ENCODE measurements at regions not wholly inside any gene's neighbourhood (a gene's known extent, or its start where the extent isn't known, plus 50 kb on each side); places are given as distances from the start of the nearest gene placed in this dataset.

- no peaks in the 10 kb centered on the region for H3K27me3 ChIP-seq
- DNase-seq = no peak
- H3K4me1 ChIP-seq = no peaks in the 10 kb centered on the region
- no peaks in the 10 kb centered on the region for H3K9me3 ChIP-seq
- no peak for TF ChIP-seq POLR2A (IDR thresholded peaks at IDR 0.05)
- TF ChIP-seq CTCF (IDR thresholded peaks at IDR 0.05) = no peak
- no peak overlapping the region for H3K4me3 ChIP-seq
- no peak overlapping the region for H3K27ac ChIP-seq
- H3K36me3 ChIP-seq = no peaks in the 10 kb centered on the region
These were observed 337.8 kb downstream of the HLX start for GRCh38 chr1:221217029-221217428.

- no peaks in the 10 kb centered on the region for H3K9me3 ChIP-seq
- DNase-seq = no peak
- H3K36me3 ChIP-seq = no peaks in the 10 kb centered on the region
- H3K4me3 ChIP-seq = no peak overlapping the region
- H3K27ac ChIP-seq = no peak overlapping the region
- H3K27me3 ChIP-seq = no peaks in the 10 kb centered on the region
- TF ChIP-seq POLR2A (IDR thresholded peaks at IDR 0.05) (no peak), CTCF (IDR thresholded peaks at IDR 0.05) (no peak)
- no peaks in the 10 kb centered on the region for H3K4me1 ChIP-seq
These were observed 344.0 kb downstream of the HLX start for GRCh38 chr1:221223281-221223680.

GRCh38 chr1:221227460-221227859 is 348.2 kb downstream of the HLX start:
- no peak overlapping the region for H3K4me3 ChIP-seq
- no peaks in the 10 kb centered on the region for H3K27me3 ChIP-seq
- no peaks in the 10 kb centered on the region for H3K9me3 ChIP-seq
- no peaks in the 10 kb centered on the region for H3K4me1 ChIP-seq
- DNase-seq = no peak
- TF ChIP-seq POLR2A (IDR thresholded peaks at IDR 0.05) (no peak), CTCF (IDR thresholded peaks at IDR 0.05) (no peak)
- H3K27ac ChIP-seq = no peak overlapping the region
- no peaks in the 10 kb centered on the region for H3K36me3 ChIP-seq

- Histone ChIP-seq H3K4me3 (no peak overlapping the region), H3K9me3 (no peaks in the 10 kb centered on the region), H3K27me3 (no peaks in the 10 kb centered on the region), H3K4me1 (no peaks in the 10 kb centered on the region), H3K27ac (no peak overlapping the region), H3K36me3 (no peaks in the 10 kb centered on the region)
- DNase-seq = no peak
- no peak for TF ChIP-seq CTCF (IDR thresholded peaks at IDR 0.05)
- no peak for TF ChIP-seq POLR2A (IDR thresholded peaks at IDR 0.05)
These were observed 348.7 kb downstream of the HLX start for GRCh38 chr1:221227872-221228337.

GRCh38 chr1:221228594-221228993 is 349.4 kb downstream of the HLX start:
- no peak for DNase-seq

More at GRCh38 chr1:221228594-221228993, 349.4 kb downstream of the HLX start:
- Histone ChIP-seq H3K27me3 (no peaks in the 10 kb centered on the region), H3K9me3 (no peaks in the 10 kb centered on the region), H3K27ac (no peak overlapping the region), H3K4me1 (no peaks in the 10 kb centered on the region), H3K4me3 (no peak overlapping the region), H3K36me3 (no peaks in the 10 kb centered on the region)
- TF ChIP-seq POLR2A (IDR thresholded peaks at IDR 0.05) (no peak), CTCF (IDR thresholded peaks at IDR 0.05) (no peak)

Measured in Peyer's patch (tissue), 4 donors.